Pancreas (tissue), 10 donors: ENCODE measurements at regions not wholly inside any gene's neighbourhood (a gene's known extent, or its start where the extent isn't known, plus 50 kb on each side); places are given as distances from the start of the nearest gene placed in this dataset.

Source experiments
- ATAC-seq, 4 donors: fragments of 200-7000 bp; cut with Tn5 transposase; one replicate each; pipeline versions ENCODE4 v1.8.0 to v1.9.1; 2020; ENCODE audit warnings: mild to moderate bottlenecking in 4 of 4, moderate library complexity in 4 of 4
- DNase-seq, 6 donors: peaks; one replicate each; pipeline ENCODE4 v3.0.0-alpha.2; 2020
- FAIRE-seq: peaks from 2 replicates; lab custom pipeline; 2012; peaks lifted over from hg19 to GRCh38; lab: Jason Lieb, UNC
- H3K27ac ChIP-seq, 4 donors: fragments of 200-600 bp; sonication (generic); 1 replicate in 3 of 4; 2 replicates in 1 of 4; pipeline versions ENCODE4 v1.5.0 to v1.8.0; 2020
- H3K27me3 ChIP-seq, 4 donors: fragments of 200-600 bp; one replicate each; pipeline ENCODE4 v1.8.0; 2021
- H3K36me3 ChIP-seq, 3 donors: fragments of 200-600 bp; sonication (generic) in 1 of 3; one replicate each; pipeline versions ENCODE4 v1.5.0 to v1.8.0; 2020 to 2021
- H3K4me1 ChIP-seq, 3 donors: fragments of 200-600 bp; one replicate each; pipeline ENCODE4 v1.8.0; 2021
- H3K4me3 ChIP-seq, 4 donors: fragments of 200-600 bp; sonication (generic) in 2 of 4; one replicate each; pipeline versions ENCODE4 v1.5.0 to v1.8.0; 2020 to 2021
- H3K9me3 ChIP-seq, 4 donors: fragments of 200-600 bp; one replicate each; pipeline ENCODE4 v1.8.0; 2021
- CTCF ChIP-seq, 4 donors: fragments of 200-600 bp; sonication (generic) in 3 of 4; IDR thresholded peaks; one replicate each; pipeline versions ENCODE4 v1.5.0 to v1.8.0; 2021; ENCODE audit warnings: antibody characterized with exemption in 4 of 4
- WGBS, 2 donors: extraction: QIAGEN DNeasy Blood & Tissue Kit; methylation state at CpG; one replicate each; pipeline ENCODE4 v1.1.7; 2013; 5-methylcytosine and 5-hydroxymethylcytosine counted together
- intact Hi-C, 3 donors: fragments of 100-400 bp; cut with DNase I; formaldehyde crosslinking; loops; one replicate each; pipeline versions ENCODE4 v1.11.1 to v1.14.2; 2022
- donor health status: healthy with polysubstance abuse.
- donor health status: DM: no; HTN: no; CAD: no; lungs with moderate emphysema.
- donor health status: DM: no; HTN: no; CAD: no.
- donor health status: control.
- donor health status: control.
- donor health status: Bipolar disorder and iron deficiency.
- donor health status: DM: yes; HTN: yes; CAD: no.
- donor health status: DM: no; HTN: no; CAD: no.
- donor health status: DM: no; HTN: no; CAD: no.
- donor health status: DM: yes; HTN: yes; CAD: no.

GRCh38 chr22:49151256-49152126, 676.2 kb downstream of the BRD1 start:
- ATAC-seq = no peak
- no peaks in the 10 kb centered on the region for H3K4me1 ChIP-seq
- TF ChIP-seq CTCF (IDR thresholded peaks at IDR 0.05) = no peak
- no peak for FAIRE-seq
- DNase-seq = no peak
- no peaks in the 10 kb centered on the region for H3K36me3 ChIP-seq
- H3K27me3 ChIP-seq = no peaks in the 10 kb centered on the region
- H3K27ac ChIP-seq = no peak overlapping the region
- no peaks in the 10 kb centered on the region for H3K9me3 ChIP-seq
- 61 to 65% methylated on average over 24 of the region's 24 CpGs for WGBS, 2 donors
- intact Hi-C loops = loop anchor here in 1 of 3 donors (10.0 kb wide), 1 partner anchor 63 kb away; no protein-coding TSS in a partner anchor
- H3K4me3 ChIP-seq = no peak overlapping the region

GRCh38 chr22:49150801-49151221, 676.9 kb downstream of the BRD1 start:
- H3K27ac ChIP-seq = no peak overlapping the region
- 67 to 73% methylated on average over 14 to 18 of the region's 18 CpGs for WGBS, 2 donors
- H3K9me3 ChIP-seq = no peaks in the 10 kb centered on the region
- no peak overlapping the region for H3K4me3 ChIP-seq
- DNase-seq (no peak), FAIRE-seq (no peak), ATAC-seq (no peak)
- no peaks in the 10 kb centered on the region for H3K36me3 ChIP-seq
- H3K27me3 ChIP-seq = no peaks in the 10 kb centered on the region
- H3K4me1 ChIP-seq = no peaks in the 10 kb centered on the region
- intact Hi-C loops = loop anchor here in 1 of 3 donors (10.0 kb wide), 1 partner anchor 64 kb away; no protein-coding TSS in a partner anchor
- TF ChIP-seq CTCF (IDR thresholded peaks at IDR 0.05) = no peak

- H3K27ac ChIP-seq = no peak overlapping the region
- no peaks in the 10 kb centered on the region for H3K4me1 ChIP-seq
- H3K36me3 ChIP-seq = no peaks in the 10 kb centered on the region
- no peak for TF ChIP-seq CTCF (IDR thresholded peaks at IDR 0.05)
- no peaks in the 10 kb centered on the region for H3K9me3 ChIP-seq
- H3K4me3 ChIP-seq = no peak overlapping the region
- ATAC-seq = no peak
- DNase-seq = no peak
- no peak for FAIRE-seq
- H3K27me3 ChIP-seq = no peaks in the 10 kb centered on the region
- 70 to 72% methylated on average over 16 to 18 of the region's 18 CpGs for WGBS, 2 donors
- intact Hi-C loops = loop anchor here in 1 of 3 donors (10.0 kb wide), 1 partner anchor 65 kb away; no protein-coding TSS in a partner anchor
These were observed 677.7 kb downstream of the BRD1 start for GRCh38 chr22:49149721-49150608.

- no peaks in the 10 kb centered on the region for H3K9me3 ChIP-seq
- WGBS, 2 donors = 61 to 70% methylated on average over 10 of the region's 10 CpGs
- no peak overlapping the region for H3K4me3 ChIP-seq
- no peaks in the 10 kb centered on the region for H3K36me3 ChIP-seq
- FAIRE-seq = no peak
- no peaks in the 10 kb centered on the region for H3K4me1 ChIP-seq
- no peak for ATAC-seq
- TF ChIP-seq CTCF (IDR thresholded peaks at IDR 0.05) = no peak
- DNase-seq = no peak
- no peaks in the 10 kb centered on the region for H3K27me3 ChIP-seq
- intact Hi-C loops = no loop called here
- no peak overlapping the region for H3K27ac ChIP-seq
These were observed 678.7 kb downstream of the BRD1 start for GRCh38 chr22:49148895-49149418.
